Amniotic stem cell (primary cell): ENCODE measurements at regions not wholly inside any gene's neighbourhood (a gene's known extent, or its start where the extent isn't known, plus 50 kb on each side); places are given as distances from the start of the nearest gene placed in this dataset.

Experiments
- DNase-seq: peaks from one replicate; lab custom pipeline; 2025; lab: John Stamatoyannopoulos, UW

DNA sequence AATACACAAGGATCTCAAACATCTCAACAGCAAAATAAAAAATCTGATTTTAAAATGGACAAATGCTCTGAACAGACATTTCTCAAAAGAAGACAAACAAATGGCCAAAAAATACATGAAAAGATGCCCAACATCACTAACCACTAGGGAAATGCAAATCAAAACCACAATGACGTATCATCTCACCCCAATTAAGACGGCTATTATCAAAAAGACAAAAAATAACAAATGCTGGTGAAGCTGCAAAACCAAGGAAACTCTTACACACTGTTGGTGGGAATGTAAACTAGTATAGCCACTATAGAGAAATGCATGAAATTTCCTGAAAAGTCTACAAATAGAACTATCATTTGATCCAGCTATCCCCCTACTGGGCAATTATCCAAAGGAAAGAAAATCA lies 145.0 kb downstream of the BTG1 start:
- no peak for DNase-seq

DNA sequence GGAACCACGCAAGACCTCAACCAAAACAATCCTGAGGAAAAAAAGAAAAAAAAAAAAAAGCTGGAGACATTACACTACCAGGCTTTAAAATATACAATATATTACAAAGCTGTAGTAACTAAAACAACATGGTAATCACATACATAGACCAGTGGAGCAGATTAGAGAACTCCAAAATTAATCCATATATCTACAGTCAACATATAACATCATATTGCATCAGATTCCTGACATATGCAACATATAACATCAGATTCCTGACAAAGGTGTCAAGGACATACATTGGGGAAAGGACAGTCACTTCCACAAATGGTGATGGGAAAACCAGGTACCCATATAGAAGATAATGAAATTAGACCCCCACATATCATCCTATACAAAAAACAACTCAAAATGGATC lies 145.8 kb downstream of the BTG1 start:
- no peak for DNase-seq

DNA sequence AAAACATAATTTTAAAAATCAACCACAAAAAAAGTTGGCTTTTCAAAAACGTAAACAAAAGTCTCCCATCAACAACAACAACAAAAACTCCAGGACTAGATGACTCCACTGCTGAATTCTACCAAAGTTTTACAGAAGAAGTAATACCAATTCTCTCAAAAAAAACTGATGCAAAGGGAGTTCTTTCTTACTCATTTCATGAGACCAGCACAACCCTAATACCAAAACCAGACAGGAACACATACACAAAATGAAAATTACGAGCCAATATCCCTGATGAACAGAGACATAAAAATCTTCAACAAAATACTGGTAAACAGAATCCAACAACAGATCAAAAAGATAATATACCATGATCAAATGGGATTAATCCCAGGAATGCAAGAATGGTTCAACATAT lies 147.3 kb downstream of the BTG1 start:
- DNase-seq, result no peak

DNA sequence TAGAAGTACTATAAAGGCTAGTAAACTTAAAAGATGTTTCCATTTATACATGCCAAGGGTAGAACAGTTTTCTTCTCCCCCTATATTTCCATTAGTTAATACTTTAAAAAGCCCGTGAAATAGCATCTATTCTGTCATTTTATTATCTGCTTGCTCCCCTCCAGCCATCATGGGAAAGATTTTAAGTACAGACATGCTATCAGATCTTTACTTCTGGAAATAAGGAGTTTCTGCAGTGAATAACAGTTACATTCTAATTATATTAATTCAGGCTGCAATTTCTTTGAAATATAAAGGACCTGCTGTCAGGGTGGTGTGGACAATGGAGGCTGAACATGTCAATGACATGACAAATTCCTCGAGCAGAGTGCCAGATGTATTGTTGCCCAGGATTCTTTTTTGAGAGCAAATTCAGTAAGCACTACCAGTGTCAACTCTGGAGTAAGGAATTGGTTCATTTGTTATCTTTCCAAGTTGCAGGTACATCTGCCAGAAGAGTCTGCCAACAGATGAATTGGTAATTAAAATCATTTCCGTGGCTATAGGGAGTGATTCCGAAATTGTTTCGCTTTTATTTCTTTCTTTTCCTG lies 151.3 kb downstream of the BTG1 start:
- no peak for DNase-seq

DNA sequence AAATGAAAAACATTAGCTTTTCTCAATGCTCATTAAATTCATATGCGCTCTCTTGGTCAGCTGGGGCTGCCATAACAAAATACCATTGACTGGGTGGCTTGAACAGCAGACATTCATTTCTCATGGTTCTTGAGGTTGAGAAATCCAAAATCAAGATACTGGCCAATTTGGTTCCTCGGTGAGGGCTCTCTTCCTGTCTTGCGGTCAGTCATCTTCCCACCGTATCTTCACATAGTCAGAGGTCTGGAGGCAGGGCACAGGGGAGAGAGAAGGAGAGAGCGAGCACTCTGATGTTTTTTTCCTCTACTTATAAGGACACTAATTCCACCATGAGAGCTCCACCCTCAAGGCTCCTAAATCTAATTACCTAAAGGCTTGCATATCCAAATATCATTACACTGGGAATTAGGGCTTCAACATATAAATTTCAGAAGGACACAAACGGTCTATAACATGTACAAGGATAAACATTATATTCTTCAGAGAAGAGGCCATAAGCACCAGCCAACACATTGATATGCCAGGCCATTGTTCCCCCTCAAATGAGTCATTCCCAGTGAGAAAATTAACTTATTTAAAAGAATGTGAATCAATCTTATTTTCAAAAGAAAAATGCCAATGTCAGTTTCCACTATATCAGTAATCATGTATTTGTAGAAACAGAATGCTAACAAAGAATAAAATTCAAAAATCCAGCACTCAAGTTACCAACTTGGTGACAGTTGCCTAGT lies 152.2 kb downstream of the BTG1 start:
- DNase-seq, result no peak

DNA sequence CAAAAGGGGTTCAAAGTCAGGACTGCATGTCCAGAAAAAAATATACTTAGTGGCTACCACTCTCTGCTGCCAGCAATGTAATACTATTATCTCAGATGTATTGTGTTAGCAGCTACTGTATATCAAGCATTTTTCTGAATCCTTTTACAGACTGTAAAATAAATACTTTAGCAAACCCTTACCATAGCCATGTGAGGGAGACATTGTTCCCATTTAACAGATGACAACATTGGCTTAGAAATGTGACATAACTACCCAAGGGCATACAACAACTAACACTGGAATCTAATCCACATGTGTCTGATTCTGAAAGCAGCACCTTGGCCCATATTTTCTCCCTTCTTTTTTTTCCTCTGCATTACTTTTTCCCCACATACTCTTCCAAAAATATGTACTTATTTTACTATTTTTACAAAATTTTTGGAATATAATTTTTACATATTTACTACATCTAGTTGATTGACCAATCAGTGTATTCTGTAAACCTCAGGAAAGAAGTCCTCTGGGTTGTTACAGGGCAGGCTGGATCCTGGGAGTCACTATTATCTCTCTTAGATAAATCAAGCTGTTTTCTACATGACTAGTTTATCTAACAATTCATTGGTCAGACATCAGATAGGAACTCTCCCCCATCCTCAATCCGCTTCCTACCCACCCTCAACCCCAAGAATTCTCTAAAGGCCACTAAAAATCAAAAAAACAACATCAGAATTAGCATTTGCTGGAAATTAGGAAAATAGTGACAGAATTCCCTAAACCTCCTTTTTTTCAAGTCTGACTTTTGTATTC lies 154.1 kb downstream of the BTG1 start:
- no peak for DNase-seq

DNA sequence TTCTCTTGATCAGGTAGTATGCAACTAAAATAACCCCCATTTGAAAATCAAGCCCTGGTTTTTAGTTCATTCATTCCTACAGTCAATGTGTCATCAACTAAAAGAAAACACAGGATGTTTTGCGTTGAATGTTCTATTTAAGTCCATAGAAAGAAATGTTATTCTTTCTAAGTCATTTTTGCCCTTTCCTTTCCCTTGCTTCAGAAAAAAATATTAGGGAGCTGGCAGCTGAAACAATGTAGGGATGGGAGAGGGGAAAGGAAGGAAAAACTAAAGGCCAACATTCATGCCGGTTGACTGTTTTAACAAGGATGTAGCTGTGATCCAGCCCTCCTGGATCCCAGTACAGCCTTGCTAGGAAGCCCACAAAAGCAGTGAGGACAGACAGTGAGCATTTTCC lies 155.1 kb downstream of the BTG1 start:
- no peak for DNase-seq

DNA sequence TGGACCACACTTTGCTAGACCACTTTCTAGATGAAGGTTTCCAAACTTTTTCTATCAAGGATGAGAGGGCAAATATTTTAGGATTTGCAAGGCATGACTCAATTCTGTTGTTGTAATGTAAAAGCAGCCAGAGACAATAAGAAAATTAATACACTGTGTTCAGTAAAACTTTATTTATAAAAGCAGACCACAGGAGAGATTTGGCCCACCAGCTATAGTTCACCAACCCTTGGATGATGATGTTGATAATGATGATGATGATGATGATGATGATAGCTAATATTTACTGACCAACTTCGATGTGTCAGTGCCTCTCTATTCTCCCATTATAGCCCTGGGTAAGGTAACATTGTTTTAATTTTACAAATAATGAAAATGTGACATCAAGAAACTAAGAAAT lies 156.5 kb downstream of the BTG1 start:
- DNase-seq, result no peak

DNA sequence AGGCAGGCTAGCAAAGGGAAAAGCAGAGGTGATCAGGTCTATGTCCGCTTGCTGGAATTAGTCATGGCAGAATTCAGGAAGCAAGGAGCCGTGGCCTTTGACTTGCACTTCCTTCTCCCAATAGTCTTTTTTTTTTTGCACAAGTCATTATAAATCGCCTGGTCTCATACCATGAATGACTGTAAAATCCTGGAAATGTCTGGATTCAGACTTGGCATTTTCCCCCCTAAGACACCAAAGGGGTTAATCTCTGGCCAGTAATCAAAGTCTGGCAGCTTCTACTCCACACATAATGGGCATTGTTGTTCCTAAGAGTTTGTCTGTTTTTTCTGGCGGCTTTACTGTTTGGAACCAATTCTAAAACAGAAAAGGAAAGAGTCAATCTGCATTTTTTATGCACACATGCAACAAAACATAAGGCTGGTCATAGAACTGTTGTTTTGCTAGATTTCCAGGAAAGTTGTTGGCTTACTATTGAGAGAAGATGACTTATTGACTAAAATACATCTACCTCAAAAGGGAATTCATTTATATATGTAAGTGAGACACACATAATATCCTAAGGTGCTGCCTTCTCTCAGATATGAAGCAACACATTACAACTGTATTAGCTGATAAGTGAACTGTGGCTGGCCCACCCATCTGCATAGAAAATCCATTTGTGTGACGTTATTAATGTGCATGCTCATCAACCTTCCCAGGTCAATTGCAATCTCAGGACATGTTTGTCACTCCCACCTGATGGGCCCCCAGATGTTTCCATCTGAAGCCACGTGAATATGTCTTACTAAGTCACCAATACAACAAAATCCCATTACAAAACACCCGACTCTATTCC lies 157.3 kb downstream of the BTG1 start:
- no peak for DNase-seq

DNA sequence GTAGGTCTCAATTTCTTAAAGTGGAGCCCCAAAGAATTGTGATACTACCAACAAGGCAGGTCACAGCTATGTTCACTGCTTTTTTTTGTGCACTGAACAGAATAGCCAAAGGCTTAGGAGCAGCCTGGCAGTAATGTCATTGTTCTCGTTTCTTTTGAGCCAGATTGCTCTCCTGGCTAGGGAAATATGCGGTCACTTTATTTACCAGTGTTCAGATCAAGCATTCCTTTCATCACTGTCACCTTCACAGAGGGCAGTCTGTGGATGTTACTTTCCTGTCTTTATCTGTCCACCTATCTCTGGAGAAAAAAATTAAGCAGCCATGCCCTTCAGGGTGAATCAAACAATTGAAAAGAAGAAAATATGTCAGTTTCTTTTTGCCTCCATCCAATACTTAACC lies 159.6 kb downstream of the BTG1 start:
- DNase-seq, result no peak

DNA sequence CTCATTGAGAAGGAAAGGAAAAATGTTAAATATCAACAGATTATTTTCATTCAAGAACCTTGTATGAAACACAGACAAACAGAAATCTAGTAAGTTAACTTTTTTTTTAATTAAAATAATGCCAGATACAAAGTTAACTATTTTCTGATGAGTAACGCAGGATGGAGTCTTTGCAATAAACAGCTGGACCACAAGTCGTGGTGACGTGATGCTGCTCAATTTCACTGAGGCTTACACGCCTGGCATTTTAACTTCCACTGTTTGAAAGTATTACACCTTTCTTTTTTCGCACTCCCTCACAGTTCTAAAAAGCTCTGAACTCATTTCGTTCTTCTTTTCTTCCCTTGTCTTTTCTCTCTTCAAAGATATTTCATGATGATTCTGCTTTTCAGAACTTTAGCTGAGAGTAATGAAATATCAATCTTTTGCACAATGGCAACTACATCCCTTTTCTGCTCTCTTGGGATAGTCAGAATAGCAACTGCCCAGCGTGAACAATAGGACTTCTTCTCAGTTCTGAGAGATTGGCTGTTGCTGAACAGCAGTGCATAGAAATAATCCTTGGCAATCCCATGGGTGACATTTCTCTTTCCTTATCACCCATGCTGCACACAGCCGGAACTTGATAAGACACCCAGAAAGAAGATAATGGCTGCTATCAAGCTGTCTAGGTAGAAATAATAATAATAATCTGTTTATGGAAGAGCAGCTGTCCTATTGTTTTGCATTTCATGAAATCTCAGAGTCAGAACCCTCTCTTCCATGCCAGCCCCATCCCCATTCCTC lies 160.5 kb downstream of the BTG1 start:
- no peak for DNase-seq

DNA sequence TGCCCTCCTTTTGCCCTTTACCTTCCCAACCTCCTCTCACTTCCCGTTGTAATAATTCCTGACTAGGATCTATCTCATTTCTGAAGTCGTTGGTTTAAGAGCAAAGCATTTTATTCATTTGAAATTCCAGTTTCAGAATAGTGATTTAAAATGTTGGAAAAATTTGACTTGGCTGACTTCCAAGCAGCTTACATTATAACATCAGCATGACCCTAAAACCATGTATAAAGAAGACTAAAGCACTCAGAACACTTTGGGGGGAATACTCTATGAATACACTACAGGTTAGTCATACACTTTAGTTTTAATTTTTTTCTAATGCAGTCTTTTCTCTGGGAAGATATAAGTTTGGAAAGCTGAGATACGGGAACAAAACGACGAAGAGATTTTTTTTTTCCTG lies 161.1 kb downstream of the BTG1 start:
- no peak for DNase-seq

DNA sequence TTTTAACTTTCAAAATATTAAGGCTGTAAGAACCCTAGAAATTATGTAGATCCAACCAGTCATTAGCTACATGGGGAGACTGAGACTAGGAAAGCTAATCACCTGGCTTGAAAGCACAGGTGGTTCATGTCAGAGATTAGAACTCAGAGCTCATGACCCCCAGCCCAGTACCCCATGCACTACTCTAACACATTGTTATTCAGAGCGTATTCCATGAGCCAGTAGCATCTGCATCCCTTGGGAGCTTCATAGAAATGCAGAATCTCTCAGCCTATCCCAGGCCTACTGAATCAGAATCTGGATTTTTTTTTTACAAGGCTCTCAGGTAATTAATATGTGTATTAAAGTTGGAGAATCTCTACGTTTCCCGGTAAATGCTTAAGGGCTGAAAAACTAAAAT lies 161.7 kb downstream of the BTG1 start:
- DNase-seq, result no peak

DNA sequence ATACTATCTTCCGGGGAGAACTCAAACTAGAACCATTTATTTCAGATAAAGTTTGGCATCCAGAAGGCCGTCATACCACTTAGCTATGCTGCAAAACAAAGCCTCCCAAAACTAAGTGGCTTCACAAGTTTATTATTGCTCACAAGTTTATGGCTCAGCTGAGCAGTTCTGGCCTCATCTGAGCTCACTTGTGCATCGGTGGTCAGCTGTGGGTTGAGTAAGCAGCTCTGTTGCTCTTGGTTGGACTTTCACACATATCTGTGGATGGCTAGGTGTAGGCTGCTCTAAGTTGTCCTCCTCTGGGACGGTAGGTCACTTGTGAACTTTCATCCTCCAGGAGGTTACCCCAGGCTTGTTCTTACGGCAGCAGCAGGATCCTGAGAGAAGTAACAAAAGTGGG lies 162.7 kb downstream of the BTG1 start:
- no peak for DNase-seq

DNA sequence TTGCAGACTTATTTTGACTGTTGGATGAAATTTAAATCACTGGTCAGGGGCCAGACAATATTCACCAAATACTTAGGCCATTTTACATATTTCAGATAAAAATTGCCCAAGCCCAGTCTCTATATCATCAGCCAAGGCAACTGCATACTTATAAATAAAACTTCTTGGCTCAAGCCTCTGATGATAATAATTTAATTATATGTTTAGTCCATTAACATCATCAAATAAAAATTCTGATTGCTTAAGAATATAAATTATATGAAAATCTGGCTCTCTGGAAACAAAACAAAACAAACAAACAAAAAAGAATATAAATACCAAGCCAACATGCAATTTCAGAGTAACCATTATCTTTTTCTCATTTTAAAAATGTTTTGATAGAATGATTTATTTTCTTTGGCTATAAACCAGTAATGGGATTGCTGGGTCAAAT lies 165.2 kb downstream of the BTG1 start:
- no peak for DNase-seq

DNA sequence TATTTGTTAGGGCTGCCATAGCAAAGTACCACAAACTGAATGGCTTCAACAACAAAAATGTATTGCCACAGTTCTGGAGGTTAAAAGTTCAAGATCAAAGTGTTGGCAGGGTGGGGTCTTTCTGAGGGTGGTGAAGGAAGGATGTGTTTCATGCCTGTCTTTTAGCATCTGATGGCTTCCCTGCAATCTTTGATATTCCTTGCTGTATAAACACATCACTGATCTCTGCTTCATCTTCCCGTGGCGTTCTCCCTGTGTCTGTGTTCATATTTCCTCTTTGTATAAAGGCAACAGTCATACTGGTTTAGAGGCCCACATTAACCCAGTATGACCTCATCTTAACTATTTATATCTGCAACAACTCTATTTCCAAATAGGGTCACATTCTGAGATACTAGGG lies 167.5 kb downstream of the BTG1 start:
- DNase-seq, result no peak

DNA sequence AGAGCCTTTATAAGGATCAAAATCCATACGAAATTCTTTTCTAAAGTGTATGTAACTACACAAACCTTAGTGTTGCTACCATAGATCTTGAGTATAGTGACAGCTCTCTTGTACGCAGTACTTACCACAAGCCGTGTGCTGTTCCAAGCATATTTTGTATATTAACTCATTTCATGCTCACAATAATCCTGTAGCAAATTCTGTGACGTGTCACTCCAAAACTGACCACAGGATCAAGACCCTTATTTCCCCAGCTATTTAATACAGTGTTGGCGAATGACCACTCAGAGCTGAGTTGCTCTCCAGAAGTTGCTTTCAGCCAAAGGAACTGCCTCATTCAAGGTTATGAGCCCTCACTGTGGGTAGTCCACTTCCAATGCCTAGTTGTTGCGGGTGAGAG lies 169.8 kb downstream of the BTG1 start:
- no peak for DNase-seq

DNA sequence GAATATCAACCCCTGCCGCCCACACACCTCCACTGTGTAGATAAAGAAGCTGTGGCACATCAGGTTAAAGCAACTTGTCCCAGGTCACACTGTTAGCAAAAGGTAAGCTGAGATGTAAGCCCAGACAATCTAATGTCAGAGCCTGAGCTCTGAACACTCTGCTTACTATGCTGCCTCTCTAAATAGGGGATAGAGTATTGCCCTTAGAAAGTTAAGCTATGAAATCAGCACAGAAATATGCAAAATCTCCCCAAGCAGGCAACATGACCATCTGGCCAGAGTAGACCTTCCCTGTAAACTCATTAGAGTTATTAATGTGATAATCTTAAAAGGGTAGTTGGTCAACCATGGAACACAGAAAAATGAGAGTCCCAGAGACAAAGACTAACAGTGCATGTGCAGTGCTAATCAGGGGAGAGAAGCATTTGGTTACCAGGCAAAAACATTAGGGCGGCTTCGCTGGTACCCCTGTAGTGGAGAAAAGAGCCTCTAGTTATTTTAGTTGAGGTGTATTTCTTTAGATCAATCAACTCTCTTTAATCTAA lies 171.0 kb downstream of the BTG1 start:
- no peak for DNase-seq

DNA sequence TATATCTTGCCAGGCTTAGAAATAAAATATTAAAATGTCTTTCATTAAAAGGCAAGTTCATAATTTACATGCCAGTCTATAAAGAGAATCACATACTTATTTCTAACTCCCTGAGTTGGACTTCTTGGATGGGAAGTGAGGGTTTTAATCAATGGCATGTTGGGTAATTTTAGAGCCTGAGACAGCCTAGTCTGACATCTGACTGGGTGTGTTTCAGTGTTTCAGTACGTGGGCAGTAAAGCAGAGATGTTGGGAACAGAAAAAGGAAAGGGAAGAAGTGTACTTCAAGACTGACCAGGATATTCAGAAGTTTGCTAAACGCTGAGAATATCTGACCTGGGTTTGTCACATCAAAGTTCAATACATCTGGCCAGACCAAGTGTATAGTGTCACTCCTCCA lies 171.8 kb downstream of the BTG1 start:
- DNase-seq, result no peak

DNA sequence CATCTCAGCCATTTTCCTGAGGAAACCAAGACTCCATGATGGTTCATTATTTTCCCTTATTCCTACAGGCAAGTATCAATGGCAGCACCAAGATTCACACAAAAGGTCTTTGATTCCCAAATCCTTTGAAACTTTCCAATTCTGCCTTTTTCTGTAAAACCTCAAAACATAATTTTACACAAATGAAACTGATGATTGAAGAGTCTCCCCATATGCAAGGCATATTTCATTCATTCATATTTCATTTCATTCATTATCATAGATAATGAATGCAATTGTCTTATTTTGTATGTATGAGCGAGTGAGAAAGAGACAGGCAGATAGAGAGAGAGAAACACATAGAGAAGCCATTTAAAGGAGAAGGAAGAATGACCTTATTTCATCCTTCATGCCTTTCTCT lies 172.8 kb downstream of the BTG1 start:
- DNase-seq, result no peak

DNA sequence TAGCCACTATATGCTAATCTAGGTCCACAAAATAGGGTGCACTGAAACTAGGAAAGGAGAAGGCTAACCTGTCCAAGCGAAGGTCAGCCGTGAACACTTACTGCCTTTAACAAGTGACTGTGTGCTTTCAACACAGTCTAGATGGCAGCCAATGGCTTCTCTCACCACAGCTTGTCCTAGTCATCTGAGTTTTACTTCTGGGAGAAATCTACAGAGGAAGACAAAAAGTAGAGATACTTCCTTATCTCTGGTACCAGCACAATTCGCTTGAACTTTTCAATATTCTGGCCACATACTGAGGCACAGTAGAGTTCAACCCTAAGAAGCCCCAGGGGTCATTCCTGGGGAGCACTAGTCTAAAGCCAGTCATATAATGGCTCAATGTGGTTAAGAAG lies 176.9 kb downstream of the BTG1 start:
- no peak for DNase-seq
